Stimulated activated CD4-positive, alpha-beta T cell treated with anti-CD3 and anti-CD28 coated beads, Interleukin-12 subunit alpha, Interleukin-12 subunit beta, amount 100 ng/mL, for 48 hours (primary cell): ENCODE measurements at regions not wholly inside any gene's neighbourhood (a gene's known extent, or its start where the extent isn't known, plus 50 kb on each side); places are given as distances from the start of the nearest gene placed in this dataset.

Source experiments
- DNase-seq, 3 donors: peaks; one replicate each; pipeline ENCODE4 v3.0.0-alpha.2; 2020; ENCODE audit warnings: low read depth in 2 of 3, low spot score in 1 of 3

GRCh38 chr2:45275242-45275805, 266.1 kb upstream of the SIX2 start:
- no peak for DNase-seq

DNA sequence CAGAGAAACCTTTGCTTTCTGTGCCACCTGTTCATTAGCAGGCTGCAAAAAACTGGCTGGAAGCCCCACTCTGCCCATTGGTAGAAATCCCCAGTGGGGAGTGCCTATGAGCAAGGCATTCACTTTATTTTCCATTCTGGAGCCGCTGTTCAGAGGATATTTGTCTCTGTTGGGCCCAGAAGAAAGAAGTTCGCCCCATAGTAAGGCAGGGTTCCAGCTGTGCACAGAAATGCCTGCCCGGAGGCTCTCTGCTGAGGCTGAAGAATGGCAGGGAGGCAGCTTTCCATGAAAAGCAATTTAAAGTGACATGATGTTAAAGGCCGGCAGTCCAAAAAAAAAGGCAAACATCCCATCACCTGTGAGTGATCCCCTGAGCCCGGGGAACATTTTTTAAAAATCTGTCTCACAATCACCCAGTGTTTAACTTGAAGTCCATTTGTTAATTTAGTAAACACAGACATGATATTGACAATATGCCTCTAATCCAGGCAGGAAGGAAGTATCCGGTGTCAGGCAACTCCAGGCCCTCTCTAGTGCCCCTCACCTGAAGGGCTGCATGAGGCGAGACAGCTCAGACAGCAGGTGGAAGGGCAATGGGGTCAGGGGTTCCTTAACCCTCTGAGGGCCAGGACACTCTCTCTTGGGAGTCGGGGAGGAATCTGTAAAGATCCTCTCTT, 265.1 kb upstream of the SIX2 start:
- no peak for DNase-seq

DNA sequence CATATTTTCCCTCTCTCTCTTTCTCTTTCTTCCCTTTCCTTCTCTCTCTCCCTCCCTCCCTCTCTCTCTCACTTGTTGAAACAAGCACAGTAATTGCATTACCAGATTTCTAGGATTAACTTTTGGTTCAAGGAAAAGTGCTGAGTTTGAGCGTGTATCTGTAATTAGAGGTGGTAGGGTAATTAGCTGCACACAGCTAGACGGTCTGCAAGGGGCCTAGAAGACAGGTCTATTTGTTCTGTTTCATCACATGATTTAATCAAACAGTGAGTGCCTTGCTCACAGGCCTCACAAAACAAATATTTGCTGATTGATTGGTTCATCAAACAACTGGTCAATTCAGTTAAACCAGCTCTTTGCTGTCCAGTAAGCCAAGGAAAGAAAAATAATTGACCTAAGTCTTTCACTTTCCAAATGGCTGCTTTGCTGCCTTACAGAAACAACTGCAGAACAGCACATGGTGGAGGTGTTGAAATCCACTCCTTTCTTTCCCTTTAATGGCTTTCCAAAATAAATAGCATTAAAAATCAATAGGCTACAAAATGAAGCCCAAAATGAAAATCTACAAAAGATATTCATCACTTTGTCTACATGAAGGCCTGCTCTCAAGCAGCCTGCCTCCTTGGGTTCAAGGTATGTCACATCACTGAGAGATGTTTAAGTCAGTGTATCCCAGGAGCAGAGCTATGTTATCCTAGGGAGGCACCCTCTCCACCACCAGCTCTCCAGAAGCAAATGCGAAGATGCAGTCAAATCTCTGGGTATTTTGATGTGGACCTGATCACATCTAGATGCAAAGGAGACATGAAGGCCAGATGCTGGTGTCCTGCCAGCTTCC, 264.4 kb upstream of the SIX2 start:
- DNase-seq = no peak

DNA sequence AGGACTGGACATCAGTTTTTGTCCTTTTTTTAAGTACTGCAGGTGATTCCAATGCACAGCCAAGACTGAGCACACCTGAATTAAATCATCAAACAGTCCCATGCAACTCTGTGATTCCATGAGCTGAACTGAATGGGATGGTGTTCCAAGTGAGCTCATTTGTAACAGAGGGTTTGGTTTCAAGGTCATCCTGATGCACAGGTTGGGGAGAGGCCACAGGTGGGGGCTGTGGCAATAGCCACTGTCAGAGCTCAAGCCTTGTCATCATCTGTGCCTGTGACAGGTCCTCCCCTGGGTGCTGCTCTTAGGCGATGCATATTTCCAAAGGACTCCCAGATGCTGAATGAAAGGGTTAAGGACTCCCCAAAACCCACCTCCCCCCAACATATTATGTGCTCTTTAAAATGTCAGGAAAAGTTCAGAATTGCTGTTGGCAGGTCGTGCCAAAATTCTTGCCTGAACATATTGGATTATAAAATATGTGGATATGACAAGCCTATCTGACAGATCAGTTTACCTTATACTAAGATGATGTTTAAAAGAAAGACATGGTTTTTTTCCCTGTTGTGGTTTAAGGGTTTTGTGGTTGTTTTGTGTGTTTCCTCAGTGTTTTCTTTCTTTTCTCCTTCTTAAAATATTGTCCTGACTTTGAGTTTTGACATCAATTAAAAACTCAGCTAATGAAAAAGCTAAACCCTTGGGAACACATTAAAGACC, 263.5 kb upstream of the SIX2 start:
- no peak for DNase-seq

DNA sequence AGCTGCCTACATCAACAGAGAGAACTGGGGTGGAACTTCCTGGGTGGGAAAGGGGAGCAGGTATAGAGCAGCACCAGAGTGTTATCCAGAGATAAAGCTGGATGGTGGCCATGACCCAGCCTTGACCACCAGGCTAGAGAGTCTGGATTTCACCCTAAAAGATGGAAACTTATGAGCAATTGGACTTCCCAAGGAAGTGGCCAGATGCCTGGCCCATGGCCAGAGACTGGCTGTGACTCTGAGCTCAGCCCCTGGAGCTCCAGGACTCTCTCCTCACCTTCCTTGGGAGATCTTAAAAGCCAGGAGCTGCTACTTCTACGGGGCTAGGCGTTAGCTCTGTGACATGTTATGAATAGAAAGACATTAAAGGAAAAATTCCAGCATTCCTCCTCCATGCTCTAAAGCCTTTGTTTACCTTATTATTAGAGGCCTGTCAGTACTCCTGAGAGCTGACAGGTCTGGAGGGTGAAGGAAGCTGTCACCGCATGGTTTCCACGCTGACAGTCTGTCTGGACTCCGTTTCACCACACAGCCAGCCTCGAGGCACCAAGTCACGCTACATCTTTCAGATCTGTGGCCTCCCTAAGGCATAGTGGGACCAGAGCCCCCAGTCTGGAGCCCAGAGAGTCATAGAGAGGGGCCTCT, 260.0 kb upstream of the SIX2 start:
- DNase-seq = no peak

DNA sequence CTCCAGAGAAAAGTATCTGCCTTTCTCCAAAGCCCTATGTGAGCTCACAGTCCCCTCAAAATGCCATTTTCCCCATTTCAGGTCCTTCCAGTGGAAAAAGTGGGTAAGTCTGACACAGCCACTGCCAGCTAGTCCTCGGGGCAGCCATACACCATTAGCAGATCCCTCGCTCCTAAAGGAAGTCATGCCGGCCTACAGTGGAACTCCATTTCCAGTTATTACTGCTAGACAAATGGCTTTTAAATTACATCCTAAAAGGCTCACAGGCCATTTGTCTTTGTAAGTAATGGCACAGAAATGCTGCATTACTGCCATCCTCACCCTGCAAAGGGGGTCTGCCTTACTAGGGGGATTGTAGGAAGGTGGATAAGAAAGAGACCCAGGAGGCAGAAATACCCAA, 259.4 kb upstream of the SIX2 start:
- DNase-seq = no peak

DNA sequence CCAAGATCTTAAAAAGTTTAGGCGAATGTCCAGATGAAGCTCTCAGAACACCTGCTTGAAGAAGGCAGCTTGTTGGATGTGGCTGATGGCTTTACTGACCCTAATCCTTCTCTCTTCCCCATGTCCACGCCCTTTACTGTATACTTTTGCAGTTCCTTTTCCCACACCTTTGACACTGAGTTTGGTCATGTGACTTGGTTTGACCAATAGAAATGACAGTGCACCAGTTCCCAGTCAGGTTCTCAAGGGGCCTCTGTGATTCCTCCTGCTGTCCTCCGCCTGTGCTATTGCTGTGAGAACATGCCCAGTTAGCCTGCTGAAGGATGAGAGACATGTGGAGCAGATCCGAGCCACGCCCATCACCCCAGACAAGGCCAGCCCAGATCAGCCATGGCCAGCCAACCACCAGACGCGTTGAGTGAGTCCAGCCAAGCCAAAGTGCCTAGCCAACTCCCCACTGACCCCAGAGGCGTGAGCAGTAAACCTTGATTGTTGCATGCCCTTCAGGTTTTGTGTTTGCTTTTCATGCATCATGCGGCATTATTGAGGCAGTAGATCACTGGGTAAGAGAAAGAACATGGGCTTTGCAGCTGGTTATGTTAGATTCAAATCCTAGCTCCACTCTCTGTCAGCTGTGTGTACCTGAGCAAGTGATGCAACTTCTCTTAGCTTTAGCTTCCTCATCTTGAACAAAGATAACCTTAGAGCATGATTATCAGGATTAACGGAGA, 258.0 kb upstream of the SIX2 start:
- DNase-seq = no peak

DNA sequence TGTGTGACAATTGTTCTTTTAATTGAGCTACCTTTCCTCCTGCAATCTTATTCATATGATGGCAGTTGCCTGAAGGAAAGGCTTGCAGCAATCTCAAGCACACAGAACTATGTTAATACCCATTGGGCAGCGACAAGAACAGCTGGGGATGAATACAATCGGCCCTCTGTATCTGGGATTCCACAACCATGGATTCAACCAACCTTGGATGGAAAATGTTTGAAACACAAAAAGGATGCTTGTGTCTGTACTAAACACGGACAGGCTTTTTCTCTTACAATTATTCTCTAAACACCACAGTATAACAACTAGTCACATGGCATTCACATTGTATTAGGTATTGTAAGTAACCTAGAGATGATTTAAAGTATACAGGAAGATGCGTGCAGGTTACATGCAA, 256.1 kb upstream of the SIX2 start:
- DNase-seq = no peak

GRCh38 chr2:45264227-45265225, 255.3 kb upstream of the SIX2 start:
- DNase-seq = no peak

DNA sequence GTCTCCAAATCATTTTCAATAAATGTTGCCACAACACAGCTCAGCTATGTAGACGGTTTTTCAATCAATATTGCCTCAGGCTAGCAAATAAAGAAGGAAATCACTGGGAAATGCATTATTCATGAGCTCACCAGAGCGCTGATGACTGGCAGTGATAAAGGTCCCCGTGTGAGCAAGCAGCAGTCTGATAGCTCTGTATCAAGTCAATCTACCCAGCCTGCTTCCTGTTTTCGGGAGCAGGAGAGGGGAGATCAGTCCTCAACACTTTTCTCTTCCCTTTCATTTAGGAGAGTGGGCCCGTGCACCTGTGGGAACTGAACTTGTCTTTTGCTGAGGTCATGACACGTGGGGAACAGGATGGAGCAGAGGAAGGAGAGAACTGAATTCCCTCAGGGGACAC, 253.9 kb upstream of the SIX2 start:
- no peak for DNase-seq

DNA sequence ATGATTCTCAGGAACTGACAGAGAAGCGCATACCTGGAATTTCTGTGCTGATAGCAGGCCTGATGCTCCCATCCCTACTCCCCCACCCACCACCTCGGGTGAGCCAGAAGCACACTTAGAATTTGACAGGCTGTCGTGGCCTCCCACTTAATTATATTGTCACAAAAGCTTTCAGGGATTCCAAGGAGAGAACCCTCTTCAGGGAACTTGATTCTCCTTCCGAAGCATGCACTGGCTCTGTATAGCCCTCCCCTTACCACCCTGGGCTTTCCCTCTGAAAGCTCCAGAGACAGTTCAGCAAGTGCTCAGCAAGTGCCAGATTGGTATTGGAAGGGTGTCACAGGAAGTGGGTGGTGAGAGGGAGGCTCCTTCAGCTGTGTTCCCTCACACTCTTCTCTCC, 252.5 kb upstream of the SIX2 start:
- DNase-seq = no peak

GRCh38 chr2:45260946-45261345, 251.7 kb upstream of the SIX2 start:
- DNase-seq = no peak

DNA sequence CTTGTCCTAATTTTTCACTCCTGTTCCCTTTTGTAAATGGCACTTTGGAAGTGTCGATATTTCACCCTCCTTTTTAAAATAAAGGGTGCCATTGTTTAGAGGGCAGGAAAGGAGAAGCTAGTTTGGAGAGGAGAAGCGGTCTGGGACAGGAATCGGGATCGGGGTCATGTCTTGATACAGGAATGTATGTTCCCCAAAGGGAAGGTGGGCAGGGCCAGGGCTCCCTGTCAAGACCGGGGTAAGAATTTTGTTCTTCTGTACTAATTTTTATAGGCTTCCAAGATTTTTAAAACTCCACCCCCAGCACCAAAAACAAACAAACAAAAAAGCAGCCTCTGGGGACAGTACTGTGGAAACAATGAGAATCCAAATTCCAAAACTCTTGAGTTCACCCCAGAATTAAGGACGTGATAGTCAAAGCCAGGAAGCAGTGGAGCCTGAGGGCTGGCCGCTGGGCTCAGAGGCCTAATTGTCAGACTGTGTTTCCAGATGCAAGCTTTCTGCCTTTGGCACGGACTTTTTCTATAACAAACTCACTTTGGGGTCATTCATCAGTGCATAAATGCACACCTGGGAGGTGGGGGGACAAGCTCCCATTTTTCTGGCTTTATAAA, 250.4 kb upstream of the SIX2 start:
- DNase-seq = no peak

- no peak for DNase-seq
Measured at GRCh38 chr2:45259138-45259537, 249.9 kb upstream of the SIX2 start.

- DNase-seq = no peak
Measured at GRCh38 chr2:45258311-45258710, 249.1 kb upstream of the SIX2 start.

DNA sequence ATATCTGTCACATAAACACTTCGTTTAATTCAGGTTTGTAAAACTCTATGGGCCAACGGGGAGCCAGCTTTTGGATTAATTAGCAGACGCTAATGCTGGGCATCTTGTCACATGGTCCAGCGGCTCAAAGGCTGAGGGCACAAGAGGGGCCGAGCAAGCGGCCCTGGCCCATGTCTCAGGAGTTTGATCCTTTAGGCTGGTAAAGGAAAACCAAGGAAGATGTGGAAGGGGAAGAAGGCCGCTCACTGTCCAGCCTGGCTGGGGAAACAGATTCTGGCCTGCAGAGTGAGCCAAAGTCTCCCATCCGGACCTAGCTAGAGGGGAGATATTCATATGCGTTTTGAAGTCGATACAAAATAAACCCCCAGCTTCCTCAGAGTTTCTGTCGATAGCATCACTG, 248.6 kb upstream of the SIX2 start:
- no peak for DNase-seq

GRCh38 chr2:45256867-45257641, 247.8 kb upstream of the SIX2 start:
- DNase-seq = no peak

- no peak for DNase-seq
Measured at GRCh38 chr2:45256173-45256866, 247.1 kb upstream of the SIX2 start.
